ENCODE measurements at regions not wholly inside any gene's neighbourhood (a gene's known extent, or its start where the extent isn't known, plus 50 kb on each side); places are given as distances from the start of the nearest gene placed in this dataset.
"Not testable (repeated sequence)": the region's sequence is repeated elsewhere in the genome, so short reads cannot be mapped to it uniquely, and the experiment has no call there.

GRCh38 chr9:96131825-96132224, 170.2 kb downstream of the HSD17B3 start:
- DNase-seq (ENCODE audit: low spot score) = no peak

DNA sequence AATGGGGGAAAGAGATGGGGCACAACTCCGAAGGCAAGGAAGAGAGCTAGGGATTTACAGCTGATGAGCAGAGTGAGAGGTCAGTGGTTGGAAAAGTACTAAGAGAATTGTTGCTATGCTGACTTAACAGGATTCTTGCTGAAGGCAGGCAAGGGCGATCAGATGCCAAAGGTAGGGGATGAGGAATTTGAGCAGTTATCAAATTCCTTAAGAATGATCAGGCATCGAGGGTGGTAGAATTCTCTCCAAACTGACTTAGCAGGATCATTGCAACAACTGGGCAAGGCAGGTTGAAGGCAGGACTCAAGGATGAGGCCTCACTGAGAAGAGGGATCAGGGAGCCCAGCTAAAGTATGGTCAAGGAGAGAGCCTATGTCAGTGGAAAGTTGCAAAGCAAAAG, 171.0 kb downstream of the HSD17B3 start:
- no peak for DNase-seq (ENCODE audit: low spot score)

- DNase-seq (ENCODE audit: low spot score) = no peak
Measured at GRCh38 chr9:96129747-96130146, 172.2 kb downstream of the HSD17B3 start.

DNA sequence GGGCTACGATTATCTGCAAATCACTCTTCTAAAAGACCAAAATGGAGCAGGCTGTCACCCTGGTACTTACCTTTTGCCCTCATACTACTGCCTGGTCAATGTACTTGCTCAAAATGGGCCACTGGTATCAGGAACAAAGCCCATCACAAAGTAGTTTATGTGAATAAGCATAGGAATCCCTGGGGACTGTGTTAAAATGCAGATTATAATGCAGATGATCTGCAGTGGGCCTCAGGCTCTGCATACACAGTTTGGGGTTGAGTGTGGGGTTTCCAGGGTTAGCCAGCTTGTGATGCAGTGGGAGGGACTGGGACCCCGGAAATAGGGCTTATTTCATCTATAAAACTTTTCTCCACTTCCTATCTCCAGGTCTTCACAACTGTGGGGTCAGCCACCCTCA, 173.1 kb downstream of the HSD17B3 start:
- no peak for DNase-seq (ENCODE audit: low spot score)

DNA sequence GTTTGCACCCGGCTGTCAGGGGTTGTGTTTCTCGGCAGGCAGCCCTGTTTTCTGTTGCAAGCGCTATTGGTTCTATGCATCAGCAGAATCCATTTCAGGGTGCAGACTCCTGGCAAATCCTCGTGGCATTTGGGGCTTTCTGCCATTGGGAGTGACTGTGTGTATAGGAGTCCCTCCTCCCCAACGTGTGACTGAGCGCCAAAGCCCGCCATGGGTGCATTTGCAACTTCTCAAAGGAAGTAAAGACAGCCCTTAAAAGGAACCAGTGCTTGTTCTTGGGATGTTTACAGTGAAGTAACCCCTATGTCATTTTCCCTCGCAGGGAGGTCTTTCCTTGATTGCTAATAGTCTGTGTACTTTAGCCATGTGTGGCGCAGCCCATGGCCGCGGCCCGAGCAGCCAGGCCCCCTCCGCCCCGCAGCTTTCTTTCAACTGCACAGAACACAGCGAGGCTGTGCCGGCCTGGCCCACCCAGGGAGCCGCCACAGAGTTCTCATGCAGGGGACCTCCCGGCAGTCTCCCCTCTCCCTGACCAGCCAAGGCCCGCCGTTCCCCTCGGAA, 175.6 kb downstream of the HSD17B3 start:
- DNase-seq (ENCODE audit: low spot score) = no peak

DNA sequence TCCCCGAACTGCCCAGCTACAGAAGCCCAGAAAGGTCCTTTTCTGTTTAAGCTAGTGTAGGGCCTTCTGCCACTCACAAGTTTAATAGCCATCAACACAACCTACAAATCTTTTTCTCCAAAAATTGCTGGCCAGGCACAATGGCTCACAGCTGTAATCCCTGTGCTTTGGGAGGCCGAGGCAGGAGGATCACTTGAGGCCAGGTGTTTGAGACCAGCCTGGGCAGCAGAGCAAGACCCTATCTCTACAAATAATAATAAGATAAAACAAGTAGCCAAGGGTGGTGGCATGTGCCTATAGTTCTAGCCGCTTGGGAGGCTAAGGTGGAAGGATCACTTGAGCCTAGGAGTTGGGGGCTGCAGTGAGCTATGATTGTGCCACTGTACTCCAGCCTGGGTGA, 176.4 kb downstream of the HSD17B3 start:
- no peak for DNase-seq (ENCODE audit: low spot score)

- DNase-seq (ENCODE audit: low spot score) = no peak
Measured at GRCh38 chr9:96122751-96123150, 179.2 kb downstream of the HSD17B3 start.

DNA sequence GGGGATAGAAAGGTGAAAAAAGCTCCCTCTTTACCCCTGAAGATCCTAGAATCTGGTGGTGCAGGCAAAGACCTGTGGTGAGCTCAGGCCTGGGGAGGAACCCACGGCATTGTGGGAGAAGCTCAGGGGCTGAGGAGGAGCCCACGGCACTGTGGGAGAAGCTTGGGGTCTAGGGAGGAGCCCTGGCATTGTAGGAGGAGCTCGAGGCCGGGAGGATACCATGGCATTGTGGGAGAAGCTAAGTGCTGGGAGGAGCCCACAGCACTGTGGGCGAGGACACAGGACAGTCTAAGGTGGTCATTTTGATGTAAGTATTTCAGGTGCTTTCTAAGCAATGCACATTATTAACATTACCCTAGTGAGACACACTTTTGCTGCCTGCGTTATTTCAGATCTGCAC, 179.7 kb downstream of the HSD17B3 start:
- no peak for DNase-seq (ENCODE audit: low spot score)

- no peak for DNase-seq (ENCODE audit: low spot score)
Measured at GRCh38 chr9:96121136-96121535, 180.8 kb downstream of the HSD17B3 start.

DNA sequence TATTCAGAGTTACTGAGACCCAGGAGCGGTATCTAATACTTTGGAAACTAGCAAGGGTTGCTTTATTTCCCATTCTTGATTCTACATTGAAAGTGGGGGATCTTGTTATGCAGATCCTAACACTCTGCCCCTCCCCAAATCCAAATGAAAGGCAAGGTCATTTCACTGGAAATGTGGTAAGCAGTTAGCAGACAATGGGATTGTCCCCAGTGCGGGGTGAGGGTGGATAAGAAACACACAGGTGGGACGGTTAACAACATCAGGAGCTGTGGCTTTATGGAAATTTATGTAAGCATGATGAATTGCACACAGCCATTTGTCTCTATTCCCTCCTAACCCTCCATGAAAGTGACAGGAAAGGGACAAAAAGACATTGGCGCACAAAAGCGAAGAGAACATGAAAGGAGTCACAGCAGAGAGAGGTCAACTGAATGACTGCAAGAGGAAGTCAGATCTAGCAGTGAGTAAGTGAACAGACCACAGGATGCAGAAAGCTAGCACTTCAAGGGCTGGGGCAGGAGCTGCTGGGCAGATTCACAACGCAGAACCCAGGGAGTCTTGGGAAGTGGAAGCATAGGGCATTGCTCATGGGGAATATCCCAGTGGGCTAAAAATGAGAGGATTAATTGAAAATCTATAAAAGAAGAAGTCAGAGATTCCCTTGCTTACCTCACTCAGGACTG, 184.4 kb downstream of the HSD17B3 start:
- no peak for DNase-seq (ENCODE audit: low spot score)

DNA sequence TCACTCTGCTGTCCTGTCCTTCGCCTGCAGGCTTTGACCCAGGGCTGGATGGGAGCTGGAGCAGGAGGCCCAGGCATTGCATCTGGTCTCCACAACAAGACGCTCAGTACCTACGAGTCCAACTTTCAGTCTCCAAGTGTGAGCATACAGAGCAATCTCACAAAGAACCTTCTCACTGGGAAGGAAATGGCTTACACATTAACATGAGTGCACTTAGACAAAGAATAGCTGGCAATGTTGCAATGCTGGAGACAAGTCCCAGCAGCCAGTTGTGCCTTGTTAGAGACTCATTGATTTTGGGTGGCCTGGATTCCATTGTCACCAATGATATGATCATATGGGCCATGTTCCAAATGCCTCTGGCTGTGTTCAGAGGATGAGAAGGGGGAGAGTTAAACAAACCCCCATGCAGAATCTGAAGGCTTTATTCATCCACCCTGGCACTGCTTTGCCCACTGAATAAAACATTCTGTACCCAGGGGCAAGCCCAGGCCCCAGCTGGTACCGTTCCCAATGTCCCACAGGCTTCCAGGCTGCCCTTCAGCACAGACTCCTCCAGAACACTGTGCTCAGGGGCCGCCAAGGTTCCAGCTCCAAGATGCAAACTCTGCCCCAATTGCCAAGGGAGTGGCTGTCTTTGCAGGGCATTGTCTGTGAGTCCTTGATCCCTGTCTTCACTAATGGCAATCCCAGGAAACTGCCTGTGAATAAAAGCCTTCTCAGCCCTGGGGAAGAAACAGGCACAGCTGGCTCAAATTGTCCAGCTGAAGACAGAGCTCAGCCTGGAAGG, 185.5 kb downstream of the HSD17B3 start:
- DNase-seq (ENCODE audit: low spot score) = no peak

DNA sequence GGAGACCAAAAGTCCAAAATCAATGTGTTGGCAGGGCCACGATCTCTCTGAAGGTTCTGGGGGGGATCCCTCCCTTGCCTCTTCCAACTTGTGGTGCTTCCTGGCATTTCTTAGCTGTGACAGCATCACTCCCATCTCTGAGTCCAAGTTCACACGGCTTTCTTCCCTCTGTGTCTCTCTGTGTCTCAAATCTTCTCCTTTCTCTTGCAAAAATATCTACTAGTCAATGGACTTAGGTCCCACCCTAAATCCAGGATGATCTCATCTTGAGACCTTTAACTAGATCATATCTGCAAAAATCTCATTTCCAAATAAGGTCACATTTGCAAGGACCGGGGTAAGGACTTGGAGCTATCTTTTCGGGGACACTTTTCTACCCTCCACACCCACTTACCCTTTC, 186.1 kb downstream of the HSD17B3 start:
- DNase-seq (ENCODE audit: low spot score) = no peak

DNA sequence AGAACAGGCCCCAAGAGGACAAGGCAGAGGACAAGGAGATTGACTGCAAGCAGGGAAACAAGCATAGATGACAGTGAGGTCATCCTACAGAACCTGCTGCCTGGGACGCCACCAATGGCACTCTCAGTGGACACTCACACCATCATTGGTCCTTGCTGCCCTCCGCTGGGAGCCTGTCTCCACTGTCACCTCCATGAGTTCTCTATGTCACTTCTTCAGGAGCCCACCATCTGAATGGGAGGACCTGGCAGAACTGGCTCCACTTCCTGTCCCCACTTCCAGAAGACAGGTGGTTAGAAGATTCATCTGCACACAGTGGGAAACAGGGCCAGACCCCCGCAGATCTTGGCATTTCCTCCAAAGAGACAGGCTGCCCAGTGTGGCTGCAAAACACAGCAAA, 188.9 kb downstream of the HSD17B3 start:
- no peak for DNase-seq (ENCODE audit: low spot score)

DNA sequence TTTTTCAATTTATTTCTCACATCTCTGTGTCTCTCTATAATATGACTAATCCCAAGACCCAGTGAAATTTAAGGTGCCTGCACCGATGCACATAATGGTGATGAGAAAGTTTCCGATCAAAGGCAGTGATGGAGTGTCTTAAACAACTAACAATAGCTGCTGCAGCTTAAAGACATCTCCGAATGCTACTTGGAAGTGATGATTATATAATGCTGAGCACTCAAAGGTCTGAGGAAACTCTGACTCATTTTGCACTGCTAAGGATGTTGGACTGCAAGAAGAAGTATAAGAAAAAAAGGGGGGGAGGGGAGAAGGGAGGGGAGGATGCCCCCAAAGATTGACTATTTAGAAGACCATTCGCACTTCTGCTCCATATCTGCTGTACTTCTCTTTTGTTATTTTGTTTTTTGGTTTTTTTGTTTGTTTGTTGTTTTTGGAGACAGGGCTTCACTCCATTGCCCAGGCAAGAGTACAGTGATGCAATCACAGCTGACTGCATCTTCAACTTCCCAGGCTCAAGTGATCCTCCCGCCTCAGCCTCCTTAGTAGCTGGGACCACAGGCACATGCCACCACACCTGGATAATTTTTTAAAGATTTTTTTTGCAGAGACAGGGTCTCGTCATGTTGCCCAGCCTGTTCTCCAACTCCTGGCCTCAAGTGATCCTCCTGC, 192.2 kb downstream of the HSD17B3 start:
- no peak for DNase-seq (ENCODE audit: low spot score)

DNA sequence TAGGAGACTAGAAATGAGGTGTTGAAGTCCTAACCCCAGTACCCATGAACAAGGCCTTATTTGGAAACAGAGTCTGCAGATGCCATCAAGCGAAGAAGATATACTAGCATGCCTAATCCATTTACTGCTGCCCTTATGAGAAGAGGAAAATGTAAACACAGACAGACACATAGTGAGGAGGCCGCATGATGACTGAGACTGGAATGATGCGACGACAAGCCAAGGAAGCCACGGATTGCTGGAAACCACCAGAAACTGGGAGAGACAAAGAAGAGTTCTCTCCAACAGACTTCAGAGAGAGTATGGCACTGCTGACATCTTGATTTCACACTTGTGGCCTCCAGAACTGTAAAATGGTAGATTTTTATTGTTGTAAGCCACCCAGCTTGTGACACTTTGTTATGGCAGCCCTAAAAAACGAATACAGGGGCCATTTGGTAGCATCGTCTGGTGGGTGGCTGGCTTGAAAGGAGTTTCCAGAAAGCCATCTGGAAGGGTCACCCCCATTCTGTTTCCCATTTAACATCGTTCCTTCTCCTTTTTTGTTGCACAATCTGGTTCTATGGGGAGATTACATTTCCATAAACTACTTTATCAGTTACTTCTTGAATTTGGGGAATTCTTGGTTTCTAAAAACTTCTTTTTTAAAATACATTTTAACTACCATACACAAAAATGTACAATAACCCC, 193.1 kb downstream of the HSD17B3 start:
- no peak for DNase-seq (ENCODE audit: low spot score)

- no peak for DNase-seq (ENCODE audit: low spot score)
Measured at GRCh38 chr9:96107436-96107835, 194.5 kb downstream of the HSD17B3 start.

GRCh38 chr9:96100385-96101300, 201.3 kb downstream of the HSD17B3 start:
- no peak for DNase-seq (ENCODE audit: low spot score)

DNA sequence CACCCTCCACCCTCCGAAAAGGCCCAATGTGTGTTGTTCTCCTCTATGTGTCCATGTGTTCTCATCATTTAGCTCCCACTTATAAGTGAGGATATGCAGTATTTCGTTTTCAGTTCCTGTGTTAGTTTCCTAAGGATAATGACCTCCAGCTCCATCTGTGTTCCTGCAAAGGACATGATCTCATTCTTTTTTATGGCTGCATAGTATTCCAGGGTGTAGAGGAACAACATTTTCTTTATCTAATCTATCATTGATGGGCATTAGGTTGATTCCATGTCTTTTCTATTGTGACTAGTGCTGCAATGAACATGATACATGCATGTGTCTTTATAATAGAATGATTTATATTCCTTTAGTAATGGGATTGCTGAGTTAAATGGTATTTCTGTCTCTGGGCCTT, 211.3 kb downstream of the HSD17B3 start:
- DNase-seq (ENCODE audit: low spot score) = not testable (repeated sequence)

GRCh38 chr9:96089452-96090085, 212.4 kb downstream of the HSD17B3 start:
- no peak for DNase-seq (ENCODE audit: low spot score)

GRCh38 chr9:96088510-96088909, 213.0 kb downstream of the ERCC6L2 start:
- no peak for DNase-seq (ENCODE audit: low spot score)
